Activated effector memory CD4-positive, alpha-beta T cell treated with Interleukin-2 at 50 U/mL for 16 hours (primary cell): ENCODE measurements at regions not wholly inside any gene's neighbourhood (a gene's known extent, or its start where the extent isn't known, plus 50 kb on each side); places are given as distances from the start of the nearest gene placed in this dataset.
"Not testable (repeated sequence)": the region's sequence is repeated elsewhere in the genome, so short reads cannot be mapped to it uniquely, and the experiment has no call there.

ENCODE experiments used
- DNase-seq: peaks from one replicate; pipeline ENCODE4 v3.0.0-alpha.2; 2020

DNA sequence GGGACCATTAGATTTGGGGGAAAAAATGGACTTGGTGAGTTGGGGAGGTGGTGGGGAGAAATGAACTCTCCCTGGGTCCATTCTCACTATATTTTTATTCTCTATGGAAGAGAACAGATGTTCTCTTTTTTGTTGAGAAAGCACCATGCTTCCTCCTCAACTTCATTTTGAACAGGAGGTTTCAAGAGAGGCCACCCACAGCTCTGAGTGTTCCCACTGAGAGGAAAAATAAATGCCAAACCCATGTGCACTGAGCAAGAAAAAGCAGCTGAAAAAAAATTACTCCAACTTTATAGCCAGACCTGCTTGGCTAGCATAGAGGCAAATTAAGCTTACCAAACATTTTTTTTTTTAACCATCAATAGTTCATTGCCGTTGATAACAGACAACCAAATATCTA is 883.6 kb downstream of the KCNJ2 start:
- DNase-seq, result no peak

DNA sequence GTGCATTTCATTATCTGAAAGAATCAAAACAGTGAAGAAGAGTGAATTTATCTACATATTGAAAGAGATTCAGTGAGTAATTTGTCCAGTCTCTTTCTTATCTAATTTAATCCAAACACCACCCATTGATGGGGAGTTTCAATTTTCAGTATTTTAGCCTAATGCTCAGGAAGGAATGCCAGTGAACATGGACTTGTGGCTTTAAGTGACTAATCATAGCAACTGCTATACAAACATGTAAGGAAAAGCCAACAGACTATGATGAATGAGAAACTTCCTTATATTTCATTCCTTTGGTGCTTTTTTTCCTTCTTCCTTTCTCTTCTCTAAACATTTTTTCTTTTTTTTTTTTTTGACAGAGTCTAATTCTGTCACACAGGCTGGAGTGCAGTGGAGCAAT is 885.8 kb downstream of the KCNJ2 start:
- no peak for DNase-seq

DNA sequence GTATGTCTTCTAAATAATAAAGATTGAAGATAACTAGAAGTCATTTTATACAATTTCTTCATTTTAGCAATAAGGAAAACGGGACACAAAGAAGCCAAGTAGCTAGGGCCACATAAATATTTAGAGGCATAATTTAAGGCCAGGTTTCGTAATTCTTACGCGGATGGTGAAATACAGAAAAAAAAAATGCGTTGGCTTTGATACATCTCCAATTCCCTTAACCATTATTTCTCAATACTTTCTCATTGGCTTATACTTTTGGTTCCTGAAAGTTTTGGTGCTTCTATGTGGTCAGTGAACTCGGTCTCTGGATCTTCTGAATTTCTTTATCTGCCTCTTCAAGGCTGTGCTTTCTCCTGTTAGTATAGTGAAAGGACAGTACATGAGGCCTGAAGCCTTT is 888.1 kb downstream of the KCNJ2 start:
- no peak for DNase-seq

DNA sequence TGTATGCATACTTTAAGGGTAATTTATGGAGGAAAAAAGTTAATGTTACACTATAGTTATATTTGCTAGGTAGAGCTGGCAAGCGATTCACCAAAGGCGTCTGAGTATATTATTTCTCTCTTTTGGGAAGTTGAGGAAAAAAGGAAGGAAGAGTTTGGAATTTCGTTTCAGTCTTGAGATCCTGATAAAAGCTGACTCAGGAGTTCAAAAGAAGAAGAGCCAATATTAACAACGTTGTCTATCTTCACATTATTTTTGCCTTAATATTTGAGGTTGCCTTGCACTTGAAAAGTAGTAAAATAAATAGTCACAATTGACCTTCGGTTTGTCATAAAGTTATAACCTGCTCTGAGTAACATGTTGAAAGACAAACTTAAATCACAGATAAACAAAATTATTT is 888.6 kb downstream of the KCNJ2 start:
- DNase-seq, result no peak

DNA sequence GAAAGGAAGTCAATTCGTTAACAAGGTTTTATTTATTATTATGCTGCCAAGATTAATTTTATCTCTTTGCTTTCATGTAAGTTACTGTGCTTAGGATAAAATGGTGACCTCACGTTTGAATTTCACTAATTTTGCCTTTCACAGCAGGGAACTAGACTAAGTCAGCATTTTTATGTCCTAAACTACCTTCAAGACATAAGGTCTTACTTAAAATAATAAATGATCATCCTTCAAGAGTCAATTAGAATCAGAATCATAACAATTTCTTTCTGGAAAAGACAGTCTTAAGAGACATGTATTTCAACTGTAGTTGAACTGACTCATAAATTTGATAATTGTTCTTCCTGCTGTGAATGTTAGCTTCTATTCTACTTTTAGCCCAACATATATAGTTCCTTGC is 893.8 kb downstream of the KCNJ2 start:
- DNase-seq, result no peak

DNA sequence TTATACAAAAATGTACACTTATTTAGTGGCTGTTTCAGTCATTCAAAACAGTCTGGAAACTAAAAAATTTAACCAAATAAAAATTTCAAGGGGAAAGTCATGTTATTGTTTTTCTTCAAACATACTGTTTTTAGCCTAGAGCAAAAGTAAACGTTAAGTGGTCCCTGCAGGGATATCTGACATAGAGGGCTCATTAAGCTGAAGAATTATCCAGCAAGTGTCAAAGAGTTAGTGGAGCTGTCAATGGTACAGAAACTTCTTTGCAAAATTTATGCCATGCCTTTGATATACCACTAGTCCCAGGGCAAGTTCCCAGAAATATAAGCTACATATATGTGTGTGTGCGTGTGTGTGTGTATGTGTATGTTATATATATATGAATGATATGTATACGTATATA is 894.2 kb downstream of the KCNJ2 start:
- no peak for DNase-seq

DNA sequence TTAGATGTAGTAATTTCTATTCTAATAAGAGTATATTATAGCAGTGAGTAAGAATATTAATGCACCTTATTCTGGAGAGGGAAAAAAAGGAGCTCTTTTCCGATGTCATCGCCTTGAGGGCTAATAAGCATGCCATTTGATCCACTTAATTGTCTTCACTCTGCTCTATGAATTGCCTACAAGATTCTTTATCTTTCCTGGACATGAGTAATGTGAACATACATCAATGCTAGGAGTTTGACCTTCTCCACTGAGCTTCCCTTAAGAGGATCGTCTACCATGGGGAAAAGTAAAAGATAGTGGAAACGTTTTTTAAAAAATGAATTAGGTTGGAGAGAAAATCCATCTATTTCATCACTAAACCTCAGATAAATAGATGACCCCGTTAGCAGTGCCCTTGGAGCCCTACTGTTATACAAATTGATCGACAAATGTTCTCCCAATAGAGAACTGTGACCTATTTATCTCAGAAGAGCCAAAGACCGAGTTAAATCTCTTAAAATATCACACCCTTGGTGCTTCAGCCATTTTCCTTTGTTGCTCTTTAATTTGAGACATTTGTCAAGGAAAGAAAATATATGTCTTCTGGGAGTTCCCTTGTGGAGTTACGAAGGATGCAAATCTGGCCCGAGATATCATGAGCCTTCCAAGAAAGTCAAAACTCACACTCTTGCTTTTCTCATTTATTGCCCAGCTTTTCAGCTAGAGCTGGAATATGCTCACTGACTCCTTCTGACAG is 898.5 kb downstream of the KCNJ2 start:
- DNase-seq, result no peak

DNA sequence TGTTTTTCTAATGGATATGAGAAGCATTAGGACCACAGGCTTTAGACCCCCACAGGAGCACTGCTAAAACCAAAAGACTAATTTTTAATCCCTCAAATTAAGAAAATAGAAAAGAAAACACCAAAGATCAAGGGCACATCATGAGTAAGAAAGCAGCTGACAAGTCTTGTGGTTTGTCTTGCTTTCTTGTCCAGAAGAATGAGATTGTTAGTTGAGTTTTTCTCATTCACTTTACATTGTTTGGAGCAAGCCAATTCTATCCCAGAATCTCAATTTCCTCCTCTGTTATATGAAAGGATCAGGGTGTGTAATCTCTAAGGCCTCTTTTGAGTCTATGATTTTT is 899.0 kb downstream of the KCNJ2 start:
- no peak for DNase-seq

DNA sequence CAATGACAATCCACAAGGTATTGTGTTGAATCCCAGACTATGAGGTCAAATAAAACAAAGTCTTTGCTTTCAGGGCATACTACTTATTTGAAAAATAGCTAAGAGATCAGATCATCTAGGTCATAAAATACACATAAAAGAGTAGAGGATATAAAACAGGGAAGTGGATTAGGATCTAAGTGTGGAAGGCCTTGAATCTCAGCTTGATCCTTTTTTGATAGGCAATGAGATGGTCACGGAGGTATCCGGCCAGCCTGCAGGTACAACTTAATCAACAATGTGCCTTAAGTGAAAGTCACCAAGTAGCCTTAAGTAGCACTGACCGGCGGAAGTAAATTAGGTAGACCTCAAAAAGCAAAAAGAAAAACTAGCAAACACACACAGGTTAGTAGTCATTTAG is 901.7 kb downstream of the KCNJ2 start:
- no peak for DNase-seq

DNA sequence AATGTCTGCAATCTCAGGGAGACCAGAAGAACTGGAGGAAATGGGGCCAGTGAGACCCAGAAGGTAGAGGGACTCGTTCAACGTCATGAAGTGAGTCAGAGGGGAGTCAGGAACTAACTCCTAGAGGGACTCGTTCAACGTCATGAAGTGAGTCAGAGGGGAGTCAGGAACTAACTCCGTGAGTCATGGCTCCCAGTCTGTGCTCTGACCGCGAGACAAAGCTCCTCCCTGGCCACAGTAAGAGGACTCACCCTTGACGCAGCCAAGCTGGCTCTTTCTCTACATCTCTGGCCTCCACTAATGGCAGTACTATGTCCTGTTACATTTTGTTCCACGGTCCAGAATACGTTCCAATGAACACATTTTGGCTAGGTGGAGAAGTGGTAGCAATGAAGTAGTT is 902.5 kb downstream of the KCNJ2 start:
- no peak for DNase-seq

DNA sequence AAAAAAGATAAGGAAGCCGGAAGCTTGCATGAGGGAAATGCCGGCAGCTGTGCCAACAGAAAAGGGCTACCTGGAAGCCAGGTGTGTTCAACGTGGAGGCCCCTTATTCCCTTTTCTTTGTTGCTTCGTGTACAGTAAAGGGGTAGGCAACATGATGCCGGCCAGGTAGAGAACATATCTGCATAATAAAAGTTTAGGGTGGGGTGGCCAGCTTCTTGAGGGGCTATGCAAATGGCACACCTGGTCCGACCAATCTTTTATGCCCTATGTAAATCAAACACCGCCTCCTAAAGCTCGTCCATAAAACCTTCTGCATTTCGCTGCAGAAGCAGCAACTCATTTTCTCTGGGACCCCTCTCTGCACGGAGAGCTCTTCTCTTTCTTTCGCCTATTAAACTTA is 911.6 kb downstream of the KCNJ2 start:
- no peak for DNase-seq

DNA sequence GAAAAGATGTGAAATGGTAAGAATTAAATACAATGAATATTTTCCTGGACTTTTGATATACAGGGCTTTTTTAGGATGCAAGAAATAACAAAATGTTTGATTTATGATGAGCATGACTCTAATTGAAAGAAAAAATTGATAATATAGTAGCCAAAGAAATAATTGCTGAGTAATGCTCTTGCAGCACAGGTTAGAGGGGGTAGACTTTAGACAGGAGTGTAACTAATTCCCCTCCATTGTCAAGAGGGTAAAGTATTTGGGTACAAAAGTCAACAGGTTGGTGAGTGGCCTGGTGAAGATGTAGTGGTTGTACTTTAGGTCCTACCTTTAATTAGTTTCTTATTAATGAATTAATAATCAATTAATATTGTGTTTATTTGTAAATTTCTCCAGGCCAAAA is 912.3 kb downstream of the KCNJ2 start:
- no peak for DNase-seq

DNA sequence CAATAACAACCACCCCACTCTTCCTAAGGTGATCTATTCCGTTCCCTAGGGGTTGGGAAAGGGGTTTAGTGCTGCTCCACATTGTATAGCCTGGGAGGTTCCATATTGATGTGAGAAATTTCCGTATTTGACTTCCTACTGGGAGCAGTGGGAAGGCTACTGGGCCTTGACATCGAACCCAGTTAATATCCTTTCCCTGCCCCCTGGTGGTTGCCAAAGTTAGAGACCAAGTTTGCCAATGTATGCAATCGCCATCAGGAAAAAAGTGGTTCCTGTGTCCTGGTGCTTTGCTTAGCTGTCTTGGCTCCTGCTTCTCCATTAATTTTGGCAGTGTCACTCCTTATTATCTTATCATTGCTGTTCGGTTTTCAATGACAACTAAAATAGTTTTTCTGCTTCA is 914.9 kb downstream of the KCNJ2 start:
- DNase-seq, result no peak

DNA sequence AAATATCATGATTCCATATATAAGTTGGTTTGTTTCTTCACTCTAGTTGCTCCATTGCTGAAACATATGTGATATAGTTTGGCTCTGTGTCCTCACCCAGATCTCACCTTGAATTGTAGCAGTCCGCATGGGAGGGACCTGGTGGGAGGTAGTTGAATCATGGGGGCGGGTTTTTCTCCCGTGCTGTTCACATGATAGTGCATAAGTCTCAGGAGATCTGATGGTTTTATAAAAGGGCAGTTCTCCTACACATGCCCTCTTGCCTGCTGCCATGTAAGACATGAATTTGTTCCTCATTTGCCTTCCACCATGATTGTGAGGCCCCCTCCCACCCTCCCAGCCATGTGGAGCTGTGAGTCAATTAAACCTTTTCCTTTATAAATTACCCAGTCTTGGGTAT is 915.5 kb downstream of the KCNJ2 start:
- no peak for DNase-seq

DNA sequence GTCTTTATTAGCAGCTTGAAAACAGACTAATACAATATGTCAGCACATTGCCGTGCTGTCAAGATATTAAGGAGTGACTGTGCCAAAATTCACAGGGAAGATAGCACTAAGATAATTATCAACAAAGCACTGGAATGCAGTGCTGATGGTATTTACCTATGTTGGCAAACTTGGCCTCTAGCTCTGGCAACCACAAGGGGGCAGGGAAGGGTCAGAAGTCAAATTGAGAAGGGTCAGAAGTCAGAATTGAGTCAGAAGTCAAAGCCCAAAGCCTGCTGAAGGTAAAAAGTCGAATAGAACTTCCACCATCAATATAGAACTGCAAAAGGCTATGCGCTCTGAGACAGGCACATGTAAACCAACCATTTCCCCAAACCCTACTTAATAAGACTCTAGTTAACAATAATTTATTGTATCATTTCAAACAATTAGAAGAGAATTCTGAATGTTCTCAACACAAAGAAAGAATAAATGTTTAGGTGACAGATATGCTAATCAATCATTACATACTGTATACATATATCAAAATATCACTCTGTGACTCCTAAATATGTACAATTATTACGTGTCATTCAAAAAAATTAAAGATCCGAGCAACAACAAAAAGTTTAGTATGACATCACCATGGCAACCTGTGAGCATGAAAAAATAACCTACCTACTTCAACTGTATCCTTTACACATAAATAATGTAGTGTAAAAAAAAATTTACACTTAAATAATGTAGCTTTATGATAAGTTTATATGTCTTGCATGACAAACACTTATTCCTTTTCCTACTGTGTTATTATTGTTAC is 916.1 kb downstream of the KCNJ2 start:
- DNase-seq, result no peak

DNA sequence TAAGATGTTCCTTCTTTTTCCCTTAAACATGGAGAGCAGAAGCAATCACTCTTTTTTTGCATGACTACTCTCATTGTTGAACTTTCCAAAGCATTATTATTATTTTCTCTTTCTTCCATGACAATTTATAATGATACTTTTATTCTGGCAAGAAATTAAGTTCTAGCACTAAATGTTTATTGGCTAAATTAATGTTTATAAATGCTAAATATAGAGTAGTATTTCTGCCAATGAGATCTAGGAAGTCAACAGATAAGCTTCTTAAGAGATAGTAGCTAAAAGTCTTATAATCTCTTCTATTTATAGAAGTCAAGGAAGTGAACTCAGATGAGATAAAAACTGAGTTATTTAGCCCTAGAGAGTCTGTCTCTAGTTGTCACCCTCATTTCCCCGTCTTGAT is 920.1 kb downstream of the KCNJ2 start:
- DNase-seq, result no peak

DNA sequence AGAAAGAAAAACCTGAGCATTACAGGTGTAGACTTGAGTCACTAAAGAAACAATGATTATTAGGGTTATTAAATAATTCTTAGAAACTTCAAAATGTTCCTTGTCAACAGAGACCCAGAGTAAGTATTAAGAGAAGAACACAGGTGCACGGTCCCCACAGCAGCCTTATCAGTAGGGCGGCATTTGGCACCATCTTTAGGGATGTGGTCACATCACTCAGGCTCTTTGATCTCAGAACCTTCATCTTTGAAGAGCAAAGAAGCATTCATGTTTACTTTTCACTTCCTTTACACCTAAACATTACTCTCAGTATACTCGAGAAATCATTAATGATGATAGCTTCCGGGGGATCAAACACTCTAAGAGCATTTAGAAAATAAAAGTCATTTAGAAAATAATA is 928.7 kb downstream of the KCNJ2 start:
- DNase-seq, result no peak

DNA sequence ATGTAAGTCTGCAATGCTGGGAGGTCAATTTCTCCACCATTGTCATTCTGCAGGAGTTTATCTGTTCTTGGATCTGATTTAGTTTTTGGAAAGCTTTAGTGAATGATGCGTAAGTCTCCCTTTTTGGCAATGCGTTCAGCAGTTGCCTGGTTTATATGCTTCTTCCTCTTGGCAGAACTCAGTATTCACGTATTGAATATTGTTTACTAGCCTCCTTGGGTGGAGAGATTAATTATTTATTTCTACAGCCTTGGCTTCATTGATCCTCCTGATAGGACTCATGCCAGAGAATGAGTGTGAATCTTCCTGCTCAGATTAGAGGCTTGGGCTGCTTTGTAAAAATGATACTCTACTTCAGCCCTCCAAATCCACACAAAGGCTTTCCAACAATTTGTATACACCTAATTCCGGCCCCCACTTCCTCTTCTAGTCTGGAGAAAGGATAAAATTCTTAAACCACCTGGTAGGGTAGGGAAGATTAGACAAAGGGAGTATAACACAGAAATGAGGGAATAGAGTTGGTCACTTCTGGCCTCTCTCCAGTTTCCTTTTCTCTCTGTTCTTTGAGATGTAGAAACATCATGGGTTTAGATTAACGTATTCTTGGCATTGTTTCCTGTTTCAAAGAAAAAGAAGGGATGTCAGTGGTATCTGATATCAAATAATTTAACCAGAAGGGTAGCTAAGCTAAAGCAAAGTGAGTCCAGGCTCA is 929.8 kb downstream of the KCNJ2 start:
- no peak for DNase-seq

DNA sequence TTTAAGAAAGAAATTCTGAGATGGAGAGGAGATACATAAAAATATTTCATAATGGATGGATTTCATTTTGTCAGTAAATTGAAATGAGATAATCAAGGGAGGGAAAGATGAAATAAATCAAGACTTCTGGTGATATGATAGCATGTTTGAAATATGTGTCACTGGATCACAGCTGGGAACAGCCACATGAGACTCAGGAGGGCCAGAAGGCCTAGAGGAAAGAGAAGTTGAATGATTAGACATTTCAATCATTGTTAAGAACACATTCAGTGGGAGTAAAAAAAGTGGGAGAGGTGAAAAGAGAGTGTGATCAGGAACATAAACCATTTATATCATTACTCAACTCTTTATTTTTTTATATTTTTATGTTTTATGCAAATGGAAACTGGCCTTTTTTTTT is 933.4 kb downstream of the KCNJ2 start:
- DNase-seq, result no peak

DNA sequence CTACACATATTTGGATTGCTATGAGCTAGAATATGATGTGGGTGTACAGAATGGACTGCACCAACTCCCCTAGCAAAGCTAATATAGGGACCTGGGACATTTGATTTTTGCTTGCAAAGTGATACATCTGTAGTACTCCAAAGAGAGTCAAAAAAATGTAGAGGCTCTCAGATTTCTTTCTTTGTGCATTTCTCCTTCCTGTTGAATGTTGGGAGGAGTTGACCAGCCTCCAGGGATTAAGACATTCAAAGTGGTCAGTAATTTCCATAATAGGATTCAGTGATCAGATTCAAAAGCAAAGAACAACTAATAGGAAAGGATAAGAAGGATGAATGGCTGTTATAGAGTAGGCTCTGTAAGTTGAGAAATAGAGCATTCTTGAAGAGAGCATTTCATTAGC is 934.9 kb downstream of the KCNJ2 start:
- no peak for DNase-seq

DNA sequence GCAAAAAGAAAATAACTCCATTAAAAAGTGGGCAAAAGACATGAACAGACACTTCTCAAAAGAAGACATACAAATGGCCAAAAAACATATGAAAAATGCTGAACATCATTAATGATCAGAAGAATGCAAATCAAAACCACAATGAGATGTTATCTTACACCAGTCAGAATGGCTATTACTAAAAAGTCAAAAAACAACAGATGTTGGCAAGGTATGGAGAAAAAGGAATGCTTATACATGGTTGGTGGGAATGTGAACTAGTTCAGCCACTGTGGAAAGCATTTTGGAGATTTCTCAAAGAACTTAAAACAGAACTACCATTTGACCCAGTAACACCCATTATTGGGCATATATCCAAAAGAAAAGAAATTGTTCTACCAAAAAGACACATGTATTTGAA is 936.7 kb downstream of the KCNJ2 start:
- DNase-seq, result not testable (repeated sequence)

DNA sequence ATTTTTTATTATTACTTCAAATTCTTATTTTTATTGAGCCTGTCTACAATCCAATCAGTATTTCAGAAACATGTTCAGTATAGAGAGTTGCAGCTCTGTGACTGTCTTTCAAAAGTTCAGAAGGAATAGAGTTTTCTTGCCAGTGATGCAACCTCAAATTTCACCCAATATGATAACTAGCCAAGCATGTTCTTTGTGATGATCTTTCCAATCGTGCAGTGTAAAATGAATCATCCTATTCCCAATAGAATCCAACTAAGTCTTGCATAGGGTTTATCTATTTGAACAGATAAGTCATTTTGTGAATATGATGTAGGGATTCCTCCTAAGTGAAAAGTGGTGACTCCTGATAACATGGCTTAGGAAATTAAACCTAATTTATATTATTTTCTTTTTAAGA is 937.8 kb downstream of the KCNJ2 start:
- DNase-seq, result no peak

DNA sequence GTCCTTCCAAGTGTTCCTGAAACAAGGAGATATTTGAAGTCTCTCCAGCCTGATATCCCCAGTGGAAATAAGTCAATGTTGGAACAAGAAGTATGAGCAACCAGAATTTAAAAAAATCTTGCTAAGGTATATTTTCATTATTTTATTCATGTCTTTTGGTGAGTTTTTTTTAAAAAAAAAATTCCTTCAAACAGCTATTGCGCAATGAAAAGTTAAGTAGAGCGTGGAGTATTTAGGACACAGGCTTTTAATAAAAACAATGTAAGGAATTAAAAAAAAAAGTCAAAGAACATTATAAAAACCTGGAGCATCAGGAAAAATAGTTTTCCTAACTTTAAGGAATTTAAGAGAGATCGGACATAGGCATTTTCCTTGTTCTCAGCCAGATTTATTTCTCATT is 940.4 kb downstream of the KCNJ2 start:
- DNase-seq, result no peak

DNA sequence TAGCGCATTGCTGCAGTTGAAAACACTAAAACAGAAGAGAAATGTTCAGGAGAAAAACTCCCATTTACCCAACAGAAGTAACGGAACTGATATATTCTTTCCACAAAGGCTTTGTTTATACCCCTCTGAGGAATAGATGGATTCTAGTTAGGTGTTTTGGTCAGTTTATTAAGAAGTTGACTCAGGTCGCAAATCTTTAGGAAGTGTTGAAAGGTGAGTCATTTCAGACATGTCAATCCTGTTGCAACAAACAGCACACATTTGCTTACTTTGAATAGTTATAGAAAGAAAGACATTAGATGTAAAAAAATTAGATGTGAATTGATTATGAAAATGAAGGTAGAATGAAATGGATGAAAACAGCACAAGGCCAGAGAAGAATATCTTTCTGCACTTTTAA is 941.0 kb downstream of the KCNJ2 start:
- DNase-seq, result no peak
